ENCODE measurements at regions not wholly inside any gene's neighbourhood (a gene's known extent, or its start where the extent isn't known, plus 50 kb on each side); places are given as distances from the start of the nearest gene placed in this dataset.

GRCh38 chr16:86224126-86224525 lies 286.2 kb upstream of the FOXF1 start:
- no peak for TF ChIP-seq CTCF (conservative IDR thresholded peaks at IDR 0.05)
- no peak for TF ChIP-seq EZH2 (IDR thresholded peaks at IDR 0.05; ENCODE audit: low read depth)

Data from PC-9 (cell line).